GM12801 (cell line): ENCODE measurements at regions not wholly inside any gene's neighbourhood (a gene's known extent, or its start where the extent isn't known, plus 50 kb on each side); places are given as distances from the start of the nearest gene placed in this dataset.

Experiments
- TF ChIP-seq, protein P1 (sequence below): IDR thresholded peaks from one replicate; pipeline ENCODE4 v1.5.1; 2011; ENCODE audit warnings: control low read depth; ENCODE audit not compliant: insufficient read length; ENCODE audit errors: extremely low read depth

DNA sequence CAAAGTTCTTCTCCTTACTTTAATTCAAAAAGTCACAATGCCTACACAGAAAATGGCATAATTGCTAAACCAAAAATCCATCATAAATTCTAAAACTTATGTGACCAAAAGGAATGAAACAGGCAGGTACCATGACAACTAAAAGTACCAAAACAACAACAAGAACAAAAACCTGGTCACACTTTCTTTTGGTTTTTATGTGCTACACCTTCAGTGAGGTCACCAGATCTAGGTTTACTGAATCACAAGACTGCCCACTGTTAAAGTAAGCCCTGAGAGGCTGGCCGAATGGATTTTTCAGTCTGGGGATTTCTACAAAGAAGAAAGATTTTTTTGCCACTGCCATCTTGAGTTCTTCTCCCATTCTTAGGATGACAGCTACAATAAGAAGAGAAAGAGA is 583.0 kb upstream of the PKN2 start:
- TF ChIP-seq, protein P1, sequence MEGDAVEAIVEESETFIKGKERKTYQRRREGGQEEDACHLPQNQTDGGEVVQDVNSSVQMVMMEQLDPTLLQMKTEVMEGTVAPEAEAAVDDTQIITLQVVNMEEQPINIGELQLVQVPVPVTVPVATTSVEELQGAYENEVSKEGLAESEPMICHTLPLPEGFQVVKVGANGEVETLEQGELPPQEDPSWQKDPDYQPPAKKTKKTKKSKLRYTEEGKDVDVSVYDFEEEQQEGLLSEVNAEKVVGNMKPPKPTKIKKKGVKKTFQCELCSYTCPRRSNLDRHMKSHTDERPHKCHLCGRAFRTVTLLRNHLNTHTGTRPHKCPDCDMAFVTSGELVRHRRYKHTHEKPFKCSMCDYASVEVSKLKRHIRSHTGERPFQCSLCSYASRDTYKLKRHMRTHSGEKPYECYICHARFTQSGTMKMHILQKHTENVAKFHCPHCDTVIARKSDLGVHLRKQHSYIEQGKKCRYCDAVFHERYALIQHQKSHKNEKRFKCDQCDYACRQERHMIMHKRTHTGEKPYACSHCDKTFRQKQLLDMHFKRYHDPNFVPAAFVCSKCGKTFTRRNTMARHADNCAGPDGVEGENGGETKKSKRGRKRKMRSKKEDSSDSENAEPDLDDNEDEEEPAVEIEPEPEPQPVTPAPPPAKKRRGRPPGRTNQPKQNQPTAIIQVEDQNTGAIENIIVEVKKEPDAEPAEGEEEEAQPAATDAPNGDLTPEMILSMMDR, result no peak

DNA sequence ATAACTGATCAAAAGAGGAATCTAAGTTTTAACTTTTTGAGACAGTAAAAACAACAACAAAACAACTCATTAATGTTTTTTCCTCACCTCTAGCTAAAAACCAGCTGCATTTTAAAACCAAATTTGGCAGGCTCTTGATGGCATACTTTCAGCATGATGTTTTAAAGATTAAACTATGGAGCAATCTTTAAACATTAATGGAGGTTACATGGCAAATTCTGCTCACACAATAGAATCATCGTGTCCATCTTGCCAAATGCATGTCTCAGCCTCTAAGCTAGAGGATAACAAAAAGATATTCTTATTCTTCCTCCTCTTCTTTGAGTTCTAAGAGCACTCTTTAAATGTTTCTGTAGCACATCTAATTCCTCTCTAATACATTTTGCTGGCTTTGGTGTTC is 579.8 kb upstream of the PKN2 start:
- TF ChIP-seq, protein P1, result no peak

DNA sequence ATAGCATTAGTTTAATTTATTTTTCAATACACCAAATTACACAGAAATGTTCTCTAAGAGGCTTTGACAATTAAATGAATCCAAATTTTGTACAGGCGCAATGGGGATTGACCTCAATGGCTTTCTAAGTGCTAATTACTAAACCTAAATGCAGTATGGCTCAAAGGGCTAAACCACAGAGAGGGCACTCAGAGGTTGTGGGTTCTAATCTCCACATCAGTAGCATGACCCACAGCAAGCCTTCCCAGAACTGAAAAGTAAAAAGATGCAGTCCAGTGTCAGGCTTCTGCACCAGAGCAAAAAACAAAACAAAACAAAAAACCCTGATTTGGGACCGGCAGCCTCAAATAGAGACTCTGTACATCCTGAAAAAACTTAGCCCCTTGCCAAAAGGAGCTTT is 579.2 kb upstream of the PKN2 start:
- TF ChIP-seq, protein P1, result no peak

DNA sequence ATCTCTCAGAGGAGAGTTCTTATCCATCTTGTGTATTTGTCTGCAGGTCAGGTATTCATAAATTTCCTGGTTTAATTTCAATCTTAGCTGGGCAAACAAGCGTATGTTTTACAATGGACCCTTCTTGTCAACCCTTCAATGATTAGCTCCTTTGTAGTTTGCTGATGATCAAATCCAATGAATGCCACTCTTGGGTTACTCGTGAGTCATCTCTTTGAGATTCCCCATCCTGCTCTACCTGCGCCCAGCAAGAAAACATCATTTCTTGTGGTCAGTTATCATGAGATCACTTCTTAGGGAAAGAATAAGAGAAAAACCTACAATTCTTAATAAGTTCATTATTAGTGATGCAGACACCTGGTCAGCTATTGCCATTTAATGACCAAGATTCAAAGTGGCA is 572.3 kb upstream of the PKN2 start:
- TF ChIP-seq, protein P1, result no peak

DNA sequence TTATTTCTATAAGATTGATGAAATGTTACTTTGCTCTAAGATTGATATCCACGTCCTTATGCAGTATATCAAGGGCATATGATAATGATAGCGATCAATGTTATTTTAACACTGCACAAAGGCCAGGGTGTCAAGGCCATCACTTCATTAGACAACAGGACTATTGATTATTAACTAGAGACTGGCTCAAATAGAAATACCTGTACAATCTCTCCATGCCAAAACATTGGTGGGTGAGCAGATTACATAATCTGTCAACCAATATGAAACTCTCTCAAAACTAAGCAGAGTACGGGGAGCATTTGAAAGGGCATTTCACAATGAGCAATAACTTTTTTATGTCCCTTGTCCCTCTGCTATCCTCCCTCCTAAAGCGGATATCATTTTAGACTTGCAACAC is 566.5 kb upstream of the PKN2 start:
- TF ChIP-seq, protein P1, result no peak

- TF ChIP-seq, protein P1, result no peak
Observed at GRCh38 chr1:88118176-88118845, 565.8 kb upstream of the PKN2 start.

DNA sequence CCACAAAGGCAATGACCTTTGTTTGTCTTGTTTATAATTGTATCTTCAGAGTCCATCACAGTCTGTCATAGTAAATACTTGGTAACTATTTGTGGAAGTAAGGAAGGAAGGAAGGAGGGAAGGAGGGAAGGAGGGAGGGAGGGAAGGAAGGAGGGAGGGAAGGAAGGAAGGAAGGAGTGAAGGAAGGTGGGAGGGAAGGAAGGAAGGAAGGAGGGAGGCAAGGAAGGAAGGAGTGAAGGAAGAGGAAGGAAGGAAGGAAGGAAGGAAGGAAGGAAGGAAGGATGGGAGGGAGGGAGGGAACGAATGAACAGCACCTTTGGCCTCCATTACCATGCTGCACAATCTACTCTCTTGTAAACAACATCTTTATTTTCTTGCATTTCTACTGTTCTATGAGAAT is 559.5 kb upstream of the PKN2 start:
- TF ChIP-seq, protein P1, result no peak
